Lower leg skin (tissue), 3 donors: ENCODE measurements at regions not wholly inside any gene's neighbourhood (a gene's known extent, or its start where the extent isn't known, plus 50 kb on each side); places are given as distances from the start of the nearest gene placed in this dataset.

Experiments
- CTCF ChIP-seq, 3 donors: fragments of 450-650 bp; IDR thresholded peaks; one replicate each; pipeline ENCODE4 v1.5.1; 2016; ENCODE audit warnings: antibody characterized with exemption in 3 of 3, mild to moderate bottlenecking in 3 of 3, moderate library complexity in 2 of 3
- POLR2A ChIP-seq, 2 donors: fragments of 450-650 bp; IDR thresholded peaks; one replicate each; pipeline ENCODE4 v1.6.1; 2016 to 2017; ENCODE audit warnings: antibody characterized with exemption in 2 of 2, mild to moderate bottlenecking in 1 of 2, moderate library complexity in 1 of 2

- TF ChIP-seq POLR2A (IDR thresholded peaks at IDR 0.05) (no peak), CTCF (IDR thresholded peaks at IDR 0.05) (no peak)
These were observed 74.5 kb downstream of the PTHLH start for GRCh38 chr12:27898022-27898421.
